ENCODE measurements at regions not wholly inside any gene's neighbourhood (a gene's known extent, or its start where the extent isn't known, plus 50 kb on each side); places are given as distances from the start of the nearest gene placed in this dataset.

DNA sequence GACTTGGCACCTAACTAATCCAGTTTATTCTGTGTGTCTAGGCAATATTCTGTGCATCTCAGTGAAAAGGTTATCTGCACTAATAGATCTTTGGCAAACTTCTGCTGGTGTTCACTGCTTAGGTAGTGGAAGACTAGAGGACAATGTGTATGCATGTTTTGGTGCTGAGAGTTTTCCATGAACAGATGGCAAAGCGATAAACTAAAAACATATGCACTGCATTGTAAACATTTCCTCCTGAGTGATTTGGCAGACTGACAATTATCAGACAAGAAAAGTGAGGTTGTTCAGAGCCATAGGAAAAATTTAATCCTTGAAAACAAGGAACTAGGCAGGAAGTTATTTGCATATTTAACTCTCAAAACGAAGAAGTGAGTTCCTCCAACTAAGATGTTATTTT is 400.4 kb downstream of the ATP23 start:
- Histone ChIP-seq H3K9me3 (replicated peaks in 1 of 2; ENCODE audit: control insufficient read depth in 1 of 2, insufficient read depth in 1 of 2, low read length in 2 of 2) (peaks cover 10 to 11% of the 10 kb centered on the region in 2 donors), H3K4me3 (replicated peaks in 1 of 3; ENCODE audit: low read depth in 2 of 3, low read length in 3 of 3) (no peak overlapping the region), H3K79me2 (ENCODE audit: insufficient read depth, low read length) (no peaks in the 10 kb centered on the region), H3K4me1 (ENCODE audit: control insufficient read depth in 1 of 2, insufficient read depth in 2 of 2, low read length in 2 of 2) (no peaks in the 10 kb centered on the region), H3K4me2 (replicated peaks; ENCODE audit: extremely low read depth, low read length, poor library complexity, severe bottlenecking) (no peak overlapping the region), H3K27ac (ENCODE audit: low read depth in 1 of 2, low read length in 2 of 2) (no peak overlapping the region), H3K9ac (ENCODE audit: insufficient read depth, low read length, poor library complexity, severe bottlenecking) (no peak overlapping the region), H3K36me3 (replicated peaks in 1 of 2; ENCODE audit: control insufficient read depth in 1 of 2, insufficient read depth in 2 of 2, low read length in 2 of 2) (no peaks in the 10 kb centered on the region), H2AFZ (ENCODE audit: insufficient read depth, low read depth, low read length, poor library complexity, severe bottlenecking) (no peak overlapping the region), H4K20me1 (ENCODE audit: insufficient read depth, low read length) (no peaks in the 10 kb centered on the region), H3K27me3 (ENCODE audit: control insufficient read depth in 2 of 2, insufficient read depth in 2 of 2, low read length in 2 of 2) (no peaks in the 10 kb centered on the region)
- no CpG with 5 or more reads among the region's 2 CpGs for WGBS (ENCODE audit: insufficient coverage)
- Mint-ChIP-seq H3K4me1 (peaks cover 6% of the 10 kb centered on the region), H3K36me3 (no peaks in the 10 kb centered on the region), H3K27ac (no peak overlapping the region), H3K9me3 (peaks cover 11 to 18% (median 16%) of the 10 kb centered on the region in 7 donors), H3K27me3 (ENCODE audit: low read depth in 3 of 3) (peaks cover 0 to 2% (median 0%) of the 10 kb centered on the region in 3 donors), H3K4me3 (no peak overlapping the region)
- DNase-seq, result no peak
- TF ChIP-seq, protein P1, sequence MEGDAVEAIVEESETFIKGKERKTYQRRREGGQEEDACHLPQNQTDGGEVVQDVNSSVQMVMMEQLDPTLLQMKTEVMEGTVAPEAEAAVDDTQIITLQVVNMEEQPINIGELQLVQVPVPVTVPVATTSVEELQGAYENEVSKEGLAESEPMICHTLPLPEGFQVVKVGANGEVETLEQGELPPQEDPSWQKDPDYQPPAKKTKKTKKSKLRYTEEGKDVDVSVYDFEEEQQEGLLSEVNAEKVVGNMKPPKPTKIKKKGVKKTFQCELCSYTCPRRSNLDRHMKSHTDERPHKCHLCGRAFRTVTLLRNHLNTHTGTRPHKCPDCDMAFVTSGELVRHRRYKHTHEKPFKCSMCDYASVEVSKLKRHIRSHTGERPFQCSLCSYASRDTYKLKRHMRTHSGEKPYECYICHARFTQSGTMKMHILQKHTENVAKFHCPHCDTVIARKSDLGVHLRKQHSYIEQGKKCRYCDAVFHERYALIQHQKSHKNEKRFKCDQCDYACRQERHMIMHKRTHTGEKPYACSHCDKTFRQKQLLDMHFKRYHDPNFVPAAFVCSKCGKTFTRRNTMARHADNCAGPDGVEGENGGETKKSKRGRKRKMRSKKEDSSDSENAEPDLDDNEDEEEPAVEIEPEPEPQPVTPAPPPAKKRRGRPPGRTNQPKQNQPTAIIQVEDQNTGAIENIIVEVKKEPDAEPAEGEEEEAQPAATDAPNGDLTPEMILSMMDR (IDR thresholded peaks at IDR 0.05), result no peak
- intact Hi-C loops (cut with micrococcal nuclease), result loop anchor here in 1 of 2 donors (10.0 kb wide), 1 partner anchor 813 kb away; no protein-coding TSS in a partner anchor

DNA sequence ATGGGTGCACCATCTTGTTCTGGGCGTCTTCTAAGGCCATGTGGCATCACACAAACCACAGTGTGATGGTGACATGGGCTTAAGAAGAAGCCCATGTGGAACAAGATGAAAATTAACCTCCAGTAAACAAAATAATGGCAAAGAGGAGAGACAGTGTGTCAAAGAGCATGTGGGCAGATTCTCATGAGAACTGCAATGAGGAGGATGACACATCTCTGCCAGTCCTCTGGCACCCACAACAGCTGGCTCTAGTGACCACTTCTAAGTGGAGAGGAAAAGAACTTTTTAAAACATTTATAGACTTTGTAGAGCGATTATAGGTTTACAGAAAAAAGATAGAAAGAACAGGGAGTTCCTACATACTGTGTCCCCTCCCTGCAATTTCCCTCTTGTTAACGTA is 401.4 kb downstream of the ATP23 start:
- TF ChIP-seq, protein P1 (IDR thresholded peaks at IDR 0.05), result no peak
- Mint-ChIP-seq H3K9me3 (peaks cover 4 to 10% (median 9%) of the 10 kb centered on the region in 7 donors), H3K36me3 (no peaks in the 10 kb centered on the region), H3K4me3 (no peak overlapping the region), H3K4me1 (peaks cover 4% of the 10 kb centered on the region), H3K27ac (no peak overlapping the region), H3K27me3 (ENCODE audit: low read depth in 3 of 3) (peaks cover 0 to 2% (median 0%) of the 10 kb centered on the region in 3 donors)
- intact Hi-C loops (cut with micrococcal nuclease), result loop anchor here in 1 of 2 donors (10.0 kb wide), 1 partner anchor 812 kb away; no protein-coding TSS in a partner anchor
- Histone ChIP-seq H3K4me3 (replicated peaks in 1 of 3; ENCODE audit: low read depth in 2 of 3, low read length in 3 of 3) (no peak overlapping the region), H3K9me3 (replicated peaks in 1 of 2; ENCODE audit: control insufficient read depth in 1 of 2, insufficient read depth in 1 of 2, low read length in 2 of 2) (peaks cover 2 to 9% of the 10 kb centered on the region in 2 donors), H3K79me2 (ENCODE audit: insufficient read depth, low read length) (no peaks in the 10 kb centered on the region), H3K4me1 (ENCODE audit: control insufficient read depth in 1 of 2, insufficient read depth in 2 of 2, low read length in 2 of 2) (no peaks in the 10 kb centered on the region), H3K27ac (ENCODE audit: low read depth in 1 of 2, low read length in 2 of 2) (no peak overlapping the region), H4K20me1 (ENCODE audit: insufficient read depth, low read length) (no peaks in the 10 kb centered on the region), H3K9ac (ENCODE audit: insufficient read depth, low read length, poor library complexity, severe bottlenecking) (no peak overlapping the region), H3K36me3 (replicated peaks in 1 of 2; ENCODE audit: control insufficient read depth in 1 of 2, insufficient read depth in 2 of 2, low read length in 2 of 2) (no peaks in the 10 kb centered on the region), H3K4me2 (replicated peaks; ENCODE audit: extremely low read depth, low read length, poor library complexity, severe bottlenecking) (no peak overlapping the region), H2AFZ (ENCODE audit: insufficient read depth, low read depth, low read length, poor library complexity, severe bottlenecking) (no peak overlapping the region), H3K27me3 (ENCODE audit: control insufficient read depth in 2 of 2, insufficient read depth in 2 of 2, low read length in 2 of 2) (no peaks in the 10 kb centered on the region)
- no CpG with 5 or more reads among the region's 3 CpGs for WGBS (ENCODE audit: insufficient coverage)
- DNase-seq, result no peak

All from CD14-positive monocyte (primary cell).